ENCODE measurements at regions not wholly inside any gene's neighbourhood (a gene's known extent, or its start where the extent isn't known, plus 50 kb on each side); places are given as distances from the start of the nearest gene placed in this dataset.

GRCh38 chr4:27685091-27685490 lies 824.5 kb downstream of the STIM2 start (continued):
- TF ChIP-seq, protein P1, sequence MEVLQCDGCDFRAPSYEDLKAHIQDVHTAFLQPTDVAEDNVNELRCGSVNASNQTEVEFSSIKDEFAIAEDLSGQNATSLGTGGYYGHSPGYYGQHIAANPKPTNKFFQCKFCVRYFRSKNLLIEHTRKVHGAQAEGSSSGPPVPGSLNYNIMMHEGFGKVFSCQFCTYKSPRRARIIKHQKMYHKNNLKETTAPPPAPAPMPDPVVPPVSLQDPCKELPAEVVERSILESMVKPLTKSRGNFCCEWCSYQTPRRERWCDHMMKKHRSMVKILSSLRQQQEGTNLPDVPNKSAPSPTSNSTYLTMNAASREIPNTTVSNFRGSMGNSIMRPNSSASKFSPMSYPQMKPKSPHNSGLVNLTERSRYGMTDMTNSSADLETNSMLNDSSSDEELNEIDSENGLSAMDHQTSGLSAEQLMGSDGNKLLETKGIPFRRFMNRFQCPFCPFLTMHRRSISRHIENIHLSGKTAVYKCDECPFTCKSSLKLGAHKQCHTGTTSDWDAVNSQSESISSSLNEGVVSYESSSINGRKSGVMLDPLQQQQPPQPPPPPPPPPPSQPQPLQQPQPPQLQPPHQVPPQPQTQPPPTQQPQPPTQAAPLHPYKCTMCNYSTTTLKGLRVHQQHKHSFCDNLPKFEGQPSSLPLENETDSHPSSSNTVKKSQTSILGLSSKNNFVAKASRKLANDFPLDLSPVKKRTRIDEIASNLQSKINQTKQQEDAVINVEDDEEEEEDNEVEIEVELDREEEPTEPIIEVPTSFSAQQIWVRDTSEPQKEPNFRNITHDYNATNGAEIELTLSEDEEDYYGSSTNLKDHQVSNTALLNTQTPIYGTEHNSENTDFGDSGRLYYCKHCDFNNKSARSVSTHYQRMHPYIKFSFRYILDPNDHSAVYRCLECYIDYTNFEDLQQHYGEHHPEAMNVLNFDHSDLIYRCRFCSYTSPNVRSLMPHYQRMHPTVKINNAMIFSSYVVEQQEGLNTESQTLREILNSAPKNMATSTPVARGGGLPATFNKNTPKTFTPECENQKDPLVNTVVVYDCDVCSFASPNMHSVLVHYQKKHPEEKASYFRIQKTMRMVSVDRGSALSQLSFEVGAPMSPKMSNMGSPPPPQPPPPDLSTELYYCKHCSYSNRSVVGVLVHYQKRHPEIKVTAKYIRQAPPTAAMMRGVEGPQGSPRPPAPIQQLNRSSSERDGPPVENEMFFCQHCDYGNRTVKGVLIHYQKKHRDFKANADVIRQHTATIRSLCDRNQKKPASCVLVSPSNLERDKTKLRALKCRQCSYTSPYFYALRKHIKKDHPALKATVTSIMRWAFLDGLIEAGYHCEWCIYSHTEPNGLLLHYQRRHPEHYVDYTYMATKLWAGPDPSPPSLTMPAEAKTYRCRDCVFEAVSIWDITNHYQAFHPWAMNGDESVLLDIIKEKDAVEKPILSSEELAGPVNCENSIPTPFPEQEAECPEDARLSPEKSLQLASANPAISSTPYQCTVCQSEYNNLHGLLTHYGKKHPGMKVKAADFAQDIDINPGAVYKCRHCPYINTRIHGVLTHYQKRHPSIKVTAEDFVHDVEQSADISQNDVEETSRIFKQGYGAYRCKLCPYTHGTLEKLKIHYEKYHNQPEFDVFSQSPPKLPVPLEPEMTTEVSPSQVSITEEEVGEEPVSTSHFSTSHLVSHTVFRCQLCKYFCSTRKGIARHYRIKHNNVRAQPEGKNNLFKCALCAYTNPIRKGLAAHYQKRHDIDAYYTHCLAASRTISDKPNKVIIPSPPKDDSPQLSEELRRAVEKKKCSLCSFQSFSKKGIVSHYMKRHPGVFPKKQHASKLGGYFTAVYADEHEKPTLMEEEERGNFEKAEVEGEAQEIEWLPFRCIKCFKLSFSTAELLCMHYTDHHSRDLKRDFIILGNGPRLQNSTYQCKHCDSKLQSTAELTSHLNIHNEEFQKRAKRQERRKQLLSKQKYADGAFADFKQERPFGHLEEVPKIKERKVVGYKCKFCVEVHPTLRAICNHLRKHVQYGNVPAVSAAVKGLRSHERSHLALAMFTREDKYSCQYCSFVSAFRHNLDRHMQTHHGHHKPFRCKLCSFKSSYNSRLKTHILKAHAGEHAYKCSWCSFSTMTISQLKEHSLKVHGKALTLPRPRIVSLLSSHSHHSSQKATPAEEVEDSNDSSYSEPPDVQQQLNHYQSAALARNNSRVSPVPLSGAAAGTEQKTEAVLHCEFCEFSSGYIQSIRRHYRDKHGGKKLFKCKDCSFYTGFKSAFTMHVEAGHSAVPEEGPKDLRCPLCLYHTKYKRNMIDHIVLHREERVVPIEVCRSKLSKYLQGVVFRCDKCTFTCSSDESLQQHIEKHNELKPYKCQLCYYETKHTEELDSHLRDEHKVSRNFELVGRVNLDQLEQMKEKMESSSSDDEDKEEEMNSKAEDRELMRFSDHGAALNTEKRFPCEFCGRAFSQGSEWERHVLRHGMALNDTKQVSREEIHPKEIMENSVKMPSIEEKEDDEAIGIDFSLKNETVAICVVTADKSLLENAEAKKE (CRISPR knock-in tag; IDR thresholded peaks at IDR 0.05), result no peak

GRCh38 chr4:27685947-27686346 lies 825.3 kb downstream of the STIM2 start:
- peaks cover 2% of the 10 kb centered on the region for H3K27me3 Mint-ChIP-seq (ENCODE audit: insufficient read depth, low read depth, poor library complexity)
- no peak overlapping the region for H3K4me3 Mint-ChIP-seq

More at GRCh38 chr4:27685947-27686346, 825.3 kb downstream of the STIM2 start:
- H3K79me2 ChIP-seq (replicated peaks; ENCODE audit: insufficient read depth), result no peaks in the 10 kb centered on the region
- peaks cover 2% of the 10 kb centered on the region for H3K4me1 Mint-ChIP-seq
- TF ChIP-seq CREB1 (CRISPR knock-in tag; IDR thresholded peaks at IDR 0.05; ENCODE audit: low read depth), result no peak
- no peak for TF ChIP-seq CTCF (conservative IDR thresholded peaks at IDR 0.05; ENCODE audit: low read depth in 2 of 2)
- TF ChIP-seq, protein P2, sequence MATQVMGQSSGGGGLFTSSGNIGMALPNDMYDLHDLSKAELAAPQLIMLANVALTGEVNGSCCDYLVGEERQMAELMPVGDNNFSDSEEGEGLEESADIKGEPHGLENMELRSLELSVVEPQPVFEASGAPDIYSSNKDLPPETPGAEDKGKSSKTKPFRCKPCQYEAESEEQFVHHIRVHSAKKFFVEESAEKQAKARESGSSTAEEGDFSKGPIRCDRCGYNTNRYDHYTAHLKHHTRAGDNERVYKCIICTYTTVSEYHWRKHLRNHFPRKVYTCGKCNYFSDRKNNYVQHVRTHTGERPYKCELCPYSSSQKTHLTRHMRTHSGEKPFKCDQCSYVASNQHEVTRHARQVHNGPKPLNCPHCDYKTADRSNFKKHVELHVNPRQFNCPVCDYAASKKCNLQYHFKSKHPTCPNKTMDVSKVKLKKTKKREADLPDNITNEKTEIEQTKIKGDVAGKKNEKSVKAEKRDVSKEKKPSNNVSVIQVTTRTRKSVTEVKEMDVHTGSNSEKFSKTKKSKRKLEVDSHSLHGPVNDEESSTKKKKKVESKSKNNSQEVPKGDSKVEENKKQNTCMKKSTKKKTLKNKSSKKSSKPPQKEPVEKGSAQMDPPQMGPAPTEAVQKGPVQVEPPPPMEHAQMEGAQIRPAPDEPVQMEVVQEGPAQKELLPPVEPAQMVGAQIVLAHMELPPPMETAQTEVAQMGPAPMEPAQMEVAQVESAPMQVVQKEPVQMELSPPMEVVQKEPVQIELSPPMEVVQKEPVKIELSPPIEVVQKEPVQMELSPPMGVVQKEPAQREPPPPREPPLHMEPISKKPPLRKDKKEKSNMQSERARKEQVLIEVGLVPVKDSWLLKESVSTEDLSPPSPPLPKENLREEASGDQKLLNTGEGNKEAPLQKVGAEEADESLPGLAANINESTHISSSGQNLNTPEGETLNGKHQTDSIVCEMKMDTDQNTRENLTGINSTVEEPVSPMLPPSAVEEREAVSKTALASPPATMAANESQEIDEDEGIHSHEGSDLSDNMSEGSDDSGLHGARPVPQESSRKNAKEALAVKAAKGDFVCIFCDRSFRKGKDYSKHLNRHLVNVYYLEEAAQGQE (IDR thresholded peaks at IDR 0.05; ENCODE audit: unreplicated experiment), result no peak
- no peak overlapping the region for H3K27ac Mint-ChIP-seq
- H3K27me3 ChIP-seq (ENCODE audit: insufficient read depth), result no peaks in the 10 kb centered on the region
- ATAC-seq (no peak), DNase-seq (ENCODE audit: low spot score) (no peak)
- no peaks in the 10 kb centered on the region for H4K20me1 ChIP-seq (replicated peaks; ENCODE audit: insufficient read depth)
- no peaks in the 10 kb centered on the region for H3F3A ChIP-seq (replicated peaks; ENCODE audit: low read depth)
- H3K9me2 ChIP-seq (ENCODE audit: insufficient read depth), result no peaks in the 10 kb centered on the region
- H3K4me3 ChIP-seq, result no peak overlapping the region
- no peak overlapping the region for H2AFZ ChIP-seq
- no peaks in the 10 kb centered on the region for H3K36me3 ChIP-seq (ENCODE audit: insufficient read depth)
- H3K4me2 ChIP-seq, result no peak overlapping the region
- no peaks in the 10 kb centered on the region for H3K4me1 ChIP-seq (ENCODE audit: insufficient read depth)
- no peak overlapping the region for H3K27ac ChIP-seq (ENCODE audit: low read depth)
- no peaks in the 10 kb centered on the region for H3K9me3 Mint-ChIP-seq
- no peaks in the 10 kb centered on the region for H3K36me3 Mint-ChIP-seq (ENCODE audit: low read depth)
